GM23338 (cell line): ENCODE measurements at regions not wholly inside any gene's neighbourhood (a gene's known extent, or its start where the extent isn't known, plus 50 kb on each side); places are given as distances from the start of the nearest gene placed in this dataset.
"Not testable (repeated sequence)": the region's sequence is repeated elsewhere in the genome, so short reads cannot be mapped to it uniquely, and the experiment has no call there.

ENCODE experiments used
- ATAC-seq: fragments of 200-7000 bp; cut with Tn5 transposase; 3 replicates; pipeline ENCODE4 v1.9.1; 2020
- DNase-seq: peaks from one replicate; pipeline ENCODE4 v3.0.0-alpha.2; 2015; ENCODE audit warnings: low spot score
- H2AFZ ChIP-seq: fragments of 200-600 bp; sonication (generic); 2 replicates; pipeline ENCODE4 v1.8.0; 2016; ENCODE audit warnings: antibody characterized with exemption, mild to moderate bottlenecking, moderate library complexity
- H3F3A ChIP-seq: fragments of 200-600 bp; sonication (generic); replicated peaks from 2 replicates; pipeline ENCODE4 v1.8.0; 2017; ENCODE audit warnings: antibody characterized with exemption, mixed run types, low read depth
- H3K27ac ChIP-seq: fragments of 200-600 bp; sonication (generic); 2 replicates; pipeline ENCODE4 v1.6.1; 2016; ENCODE audit warnings: low read depth
- H3K27me3 ChIP-seq: fragments of 200-600 bp; sonication (generic); 2 replicates; pipeline ENCODE4 v1.8.0; 2016; ENCODE audit warnings: mild to moderate bottlenecking, mixed run types, moderate library complexity; ENCODE audit not compliant: insufficient read depth
- H3K36me3 ChIP-seq: fragments of 200-600 bp; sonication (generic); 2 replicates; pipeline ENCODE4 v1.8.0; 2016; ENCODE audit warnings: mild to moderate bottlenecking; ENCODE audit not compliant: insufficient read depth
- H3K4me1 ChIP-seq: fragments of 200-600 bp; sonication (generic); 2 replicates; pipeline ENCODE4 v1.8.0; 2016; ENCODE audit warnings: mild to moderate bottlenecking, moderate library complexity; ENCODE audit not compliant: insufficient read depth
- H3K4me2 ChIP-seq: fragments of 200-600 bp; sonication (generic); 2 replicates; pipeline ENCODE4 v1.7.1; 2017; ENCODE audit warnings: mixed run types
- H3K4me3 ChIP-seq: fragments of 200-600 bp; sonication (generic); 2 replicates; pipeline ENCODE4 v1.6.1; 2016; ENCODE audit warnings: mixed run types
- H3K79me2 ChIP-seq: fragments of 200-600 bp; sonication (generic); replicated peaks from 2 replicates; pipeline ENCODE4 v1.8.0; 2017; ENCODE audit warnings: mild to moderate bottlenecking; ENCODE audit not compliant: insufficient read depth
- H3K9me2 ChIP-seq: fragments of 200-600 bp; sonication (generic); 2 replicates; pipeline ENCODE4 v1.8.0; 2017; ENCODE audit not compliant: insufficient read depth
- H4K20me1 ChIP-seq: fragments of 200-600 bp; sonication (generic); replicated peaks from 2 replicates; pipeline ENCODE4 v1.8.0; 2017; ENCODE audit warnings: mild to moderate bottlenecking; ENCODE audit not compliant: insufficient read depth
- H3K27ac Mint-ChIP-seq: 2 replicates; pipeline ENCODE4 v1.8.0; 2020; ENCODE audit warnings: inconsistent platforms, mild to moderate bottlenecking, moderate library complexity, mixed read lengths
- H3K27me3 Mint-ChIP-seq: 3 replicates; pipeline ENCODE4 v1.8.0; 2022; ENCODE audit warnings: low read depth, mild to moderate bottlenecking, moderate library complexity, mixed read lengths, inconsistent platforms; ENCODE audit not compliant: insufficient read depth, poor library complexity
- H3K36me3 Mint-ChIP-seq: 3 replicates; pipeline ENCODE4 v1.8.0; 2021; ENCODE audit warnings: low read depth, mild to moderate bottlenecking, inconsistent platforms, moderate library complexity, mixed read lengths
- H3K4me1 Mint-ChIP-seq: 3 replicates; pipeline ENCODE4 v1.8.0; 2020; ENCODE audit warnings: mild to moderate bottlenecking, inconsistent platforms, mixed read lengths
- H3K4me3 Mint-ChIP-seq: 3 replicates; pipeline ENCODE4 v1.8.0; 2021; ENCODE audit warnings: moderate library complexity, mild to moderate bottlenecking, inconsistent platforms, mixed read lengths
- H3K9me3 Mint-ChIP-seq: 3 replicates; pipeline ENCODE4 v1.8.0; 2020; ENCODE audit warnings: moderate library complexity, mild to moderate bottlenecking, inconsistent platforms, mixed read lengths
- CREB1 ChIP-seq: fragments of 250-450 bp; sonication (Bioruptor Pico); IDR thresholded peaks from 2 replicates; pipeline ENCODE4 v1.5.0; 2020; ENCODE audit warnings: low read depth, mild to moderate bottlenecking, moderate library complexity
- ETS1 ChIP-seq: IDR thresholded peaks from 2 replicates; pipeline ENCODE4 v1.6.1; 2016; ENCODE audit warnings: antibody characterized with exemption
- EZH2 ChIP-seq: fragments of 200-600 bp; sonication (generic); IDR thresholded peaks from one replicate; pipeline ENCODE4 v1.8.0; 2017; ENCODE audit warnings: antibody characterized with exemption, mild to moderate bottlenecking, low read depth; ENCODE audit not compliant: unreplicated experiment
- EZH2phosphoT487 ChIP-seq: fragments of 200-600 bp; sonication (generic); IDR thresholded peaks from one replicate; pipeline ENCODE4 v1.8.1; 2018; ENCODE audit warnings: antibody characterized with exemption; ENCODE audit not compliant: unreplicated experiment
- JUNB ChIP-seq: IDR thresholded peaks from one replicate; pipeline ENCODE4 v1.6.1; 2016; ENCODE audit warnings: antibody characterized with exemption; ENCODE audit not compliant: unreplicated experiment
- NANOG ChIP-seq: IDR thresholded peaks from 2 replicates; pipeline ENCODE4 v1.6.1; 2016; ENCODE audit warnings: antibody characterized with exemption, borderline replicate concordance
- POLR2AphosphoS5 ChIP-seq: IDR thresholded peaks from 2 replicates; pipeline ENCODE4 v1.6.1; 2016; ENCODE audit warnings: antibody characterized with exemption, low read depth
- REST ChIP-seq: IDR thresholded peaks from one replicate; pipeline ENCODE4 v1.6.1; 2018; ENCODE audit warnings: antibody characterized with exemption; ENCODE audit not compliant: unreplicated experiment
- STAT1 ChIP-seq: IDR thresholded peaks from one replicate; pipeline ENCODE4 v1.6.1; 2016; ENCODE audit warnings: antibody characterized with exemption; ENCODE audit not compliant: unreplicated experiment
- ZNF114 ChIP-seq: fragments of 250-450 bp; sonication (Bioruptor Pico); IDR thresholded peaks from 2 replicates; pipeline ENCODE4 v1.5.0; 2020; ENCODE audit warnings: mild to moderate bottlenecking, moderate library complexity
- ZNF331 ChIP-seq: fragments of 250-450 bp; sonication (Bioruptor Pico); IDR thresholded peaks from 2 replicates; pipeline ENCODE4 v1.5.0; 2020; ENCODE audit warnings: low read depth, mild to moderate bottlenecking, moderate library complexity
- ZNF462 ChIP-seq: fragments of 250-450 bp; sonication (Bioruptor Pico); IDR thresholded peaks from 2 replicates; pipeline ENCODE4 v1.5.0; 2020; ENCODE audit warnings: mild to moderate bottlenecking, moderate library complexity

GRCh38 chr18:67126751-67127150 lies 389.8 kb downstream of the DSEL start:
- not testable (repeated sequence) for H4K20me1 ChIP-seq, H3F3A ChIP-seq, H3K4me2 ChIP-seq, H3K9me2 ChIP-seq, H3K4me1 ChIP-seq, H3K79me2 ChIP-seq, H3K27ac Mint-ChIP-seq, H3K27me3 Mint-ChIP-seq, H3K27me3 ChIP-seq, H3K4me1 Mint-ChIP-seq, H3K4me3 Mint-ChIP-seq, H3K36me3 ChIP-seq, ATAC-seq, H2AFZ ChIP-seq, H3K27ac ChIP-seq, DNase-seq, H3K36me3 Mint-ChIP-seq, H3K4me3 ChIP-seq
- peaks cover 18% of the 10 kb centered on the region for H3K9me3 Mint-ChIP-seq

GRCh38 chr18:67123901-67124300 lies 392.6 kb downstream of the DSEL start:
- Histone ChIP-seq H3K9me2 (0 out of 2 replicates have a peak, but pooled peaks cover 5% of the 10 kb centered on the region), H3K27me3 (no peaks in the 10 kb centered on the region), H3K79me2 (no peaks in the 10 kb centered on the region), H3K4me1 (no peaks in the 10 kb centered on the region), H3K27ac (no peak overlapping the region), H3K4me2 (no peak overlapping the region), H3K4me3 (no peak overlapping the region), H3F3A (no peaks in the 10 kb centered on the region), H2AFZ (no peak overlapping the region), H4K20me1 (no peaks in the 10 kb centered on the region), H3K36me3 (peaks cover 3% of the 10 kb centered on the region; the same call in 1 of the 2 replicates)
- Mint-ChIP-seq H3K4me3 (no peak overlapping the region), H3K27ac (no peak overlapping the region), H3K9me3 (peaks cover 18% of the 10 kb centered on the region), H3K4me1 (no peaks in the 10 kb centered on the region; the same call in 2 of the 3 replicates), H3K36me3 (no peaks in the 10 kb centered on the region; the same call in 1 of the 3 replicates), H3K27me3 (no peaks in the 10 kb centered on the region)
- no peak for DNase-seq
- no peak for ATAC-seq
- TF ChIP-seq EZH2 (no peak), CREB1 (CRISPR knock-in tag) (no peak), REST (no peak), ZNF462 (CRISPR knock-in tag) (no peak), POLR2AphosphoS5 (no peak), ZNF331 (CRISPR knock-in tag) (no peak), NANOG (no peak), STAT1 (no peak), ZNF114 (no peak), ETS1 (no peak), JUNB (no peak), EZH2phosphoT487 (no peak)
